ENCODE measurements at regions not wholly inside any gene's neighbourhood (a gene's known extent, or its start where the extent isn't known, plus 50 kb on each side); places are given as distances from the start of the nearest gene placed in this dataset.

DNA sequence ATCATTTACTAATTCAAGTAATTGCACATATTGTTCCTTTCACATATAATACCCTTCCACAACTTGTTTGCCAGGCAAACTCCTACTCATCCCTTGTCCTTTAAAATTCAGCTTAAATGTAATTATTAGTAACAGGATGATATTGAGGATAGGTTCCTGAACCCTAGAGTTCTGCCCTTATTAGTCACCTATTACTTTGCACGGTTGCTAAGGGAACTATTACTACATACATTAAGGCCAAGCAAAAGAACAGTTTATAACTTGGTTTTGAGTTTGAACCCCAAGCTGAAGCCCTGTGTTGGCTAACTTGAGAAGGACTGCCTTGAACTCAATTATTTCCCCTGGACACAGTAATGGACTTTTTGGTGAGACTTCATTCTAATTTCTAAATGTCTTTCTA lies 529.7 kb downstream of the IGSF11 start:
- H3K27me3 ChIP-seq (ENCODE audit: control insufficient read depth in 2 of 2, insufficient read depth in 2 of 2, low read length in 2 of 2): no peaks in the 10 kb centered on the region
- WGBS (ENCODE audit: insufficient coverage, low coverage, missing lambda C conversion rate): 17% methylated on average over 1 of the region's 1 CpG
- H3K4me3 ChIP-seq: no peak overlapping the region
- no peaks in the 10 kb centered on the region for H3K79me2 ChIP-seq (ENCODE audit: control insufficient read depth, insufficient read depth, low read length)
- H3K36me3 ChIP-seq (ENCODE audit: control insufficient read depth, insufficient read depth, low read length): no peaks in the 10 kb centered on the region
- no peak for DNase-seq (ENCODE audit: extremely low read depth in 1 of 4, low spot score in 3 of 4)
- no TSS peak for BruUV-seq (replicated peaks)
- H3K9ac ChIP-seq (ENCODE audit: insufficient read depth in 1 of 2, low read depth in 2 of 2, low read length in 2 of 2): no peak overlapping the region
- H3K9me1 ChIP-seq (ENCODE audit: control insufficient read depth, insufficient read depth, low read length): no peaks in the 10 kb centered on the region
- H3K4me1 ChIP-seq (replicated peaks in 1 of 2; ENCODE audit: control insufficient read depth in 2 of 2, insufficient read depth in 2 of 2, low read length in 2 of 2): no peaks in the 10 kb centered on the region
- no peak overlapping the region for H3K4me2 ChIP-seq (ENCODE audit: insufficient read depth, low read length)
- H3K27ac ChIP-seq (ENCODE audit: extremely low read depth, low read depth, low read length): no peak overlapping the region
- no peaks in the 10 kb centered on the region for H4K20me1 ChIP-seq (replicated peaks; ENCODE audit: control insufficient read depth, insufficient read depth, low read length)
- POLR2A ChIA-PET: no interaction called here
- intact Hi-C loops (cut with micrococcal nuclease) (no loop called here), in situ Hi-C loops (cut with MboI) (no loop called here)
- CTCF ChIA-PET (ENCODE audit: low intra/inter-chr PET ratio): no interaction called here
- no peak for ATAC-seq
- H3K9me3 ChIP-seq (replicated peaks; ENCODE audit: control insufficient read depth, insufficient read depth, low read depth, low read length): no peaks in the 10 kb centered on the region
- FAIRE-seq: no peak
- H2AFZ ChIP-seq (ENCODE audit: low read depth, low read length): no peak overlapping the region
- TF ChIP-seq XRCC3 (IDR thresholded peaks at IDR 0.05) (no peak), ZNF263 (CRISPR knock-in tag; IDR thresholded peaks at IDR 0.05; ENCODE audit: borderline replicate concordance) (no peak), SMAD3 (CRISPR knock-in tag; conservative IDR thresholded peaks at IDR 0.05) (no peak), ARHGAP35 (IDR thresholded peaks at IDR 0.05; ENCODE audit: partially characterized antibody) (no peak), CEBPG (CRISPR knock-in tag; IDR thresholded peaks at IDR 0.05) (no peak), CEBPG (tag; conservative IDR thresholded peaks at IDR 0.05 in 1 of 2, IDR thresholded peaks at IDR 0.05 in 1 of 2) (no peak), KDM2B (CRISPR knock-in tag; IDR thresholded peaks at IDR 0.05) (no peak), MAFK (IDR thresholded peaks at IDR 0.05; ENCODE audit: low read length) (no peak), ZBTB8A (IDR thresholded peaks at IDR 0.05; ENCODE audit: partially characterized antibody) (no peak), HNRNPL (IDR thresholded peaks at IDR 0.05; ENCODE audit: low read depth, low read length) (no peak)
- TF ChIP-seq, protein P1, sequence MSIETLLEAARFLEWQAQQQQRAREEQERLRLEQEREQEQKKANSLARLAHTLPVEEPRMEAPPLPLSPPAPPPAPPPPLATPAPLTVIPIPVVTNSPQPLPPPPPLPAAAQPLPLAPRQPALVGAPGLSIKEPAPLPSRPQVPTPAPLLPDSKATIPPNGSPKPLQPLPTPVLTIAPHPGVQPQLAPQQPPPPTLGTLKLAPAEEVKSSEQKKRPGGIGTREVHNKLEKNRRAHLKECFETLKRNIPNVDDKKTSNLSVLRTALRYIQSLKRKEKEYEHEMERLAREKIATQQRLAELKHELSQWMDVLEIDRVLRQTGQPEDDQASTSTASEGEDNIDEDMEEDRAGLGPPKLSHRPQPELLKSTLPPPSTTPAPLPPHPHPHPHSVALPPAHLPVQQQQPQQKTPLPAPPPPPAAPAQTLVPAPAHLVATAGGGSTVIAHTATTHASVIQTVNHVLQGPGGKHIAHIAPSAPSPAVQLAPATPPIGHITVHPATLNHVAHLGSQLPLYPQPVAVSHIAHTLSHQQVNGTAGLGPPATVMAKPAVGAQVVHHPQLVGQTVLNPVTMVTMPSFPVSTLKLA (conservative IDR thresholded peaks at IDR 0.05): no peak
- TF ChIP-seq, protein P2, sequence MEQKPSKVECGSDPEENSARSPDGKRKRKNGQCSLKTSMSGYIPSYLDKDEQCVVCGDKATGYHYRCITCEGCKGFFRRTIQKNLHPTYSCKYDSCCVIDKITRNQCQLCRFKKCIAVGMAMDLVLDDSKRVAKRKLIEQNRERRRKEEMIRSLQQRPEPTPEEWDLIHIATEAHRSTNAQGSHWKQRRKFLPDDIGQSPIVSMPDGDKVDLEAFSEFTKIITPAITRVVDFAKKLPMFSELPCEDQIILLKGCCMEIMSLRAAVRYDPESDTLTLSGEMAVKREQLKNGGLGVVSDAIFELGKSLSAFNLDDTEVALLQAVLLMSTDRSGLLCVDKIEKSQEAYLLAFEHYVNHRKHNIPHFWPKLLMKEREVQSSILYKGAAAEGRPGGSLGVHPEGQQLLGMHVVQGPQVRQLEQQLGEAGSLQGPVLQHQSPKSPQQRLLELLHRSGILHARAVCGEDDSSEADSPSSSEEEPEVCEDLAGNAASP (IDR thresholded peaks at IDR 0.05): no peak

All from K562 (cell line).